Rectal smooth muscle tissue (tissue), 1 donor: ENCODE measurements at regions not wholly inside any gene's neighbourhood (a gene's known extent, or its start where the extent isn't known, plus 50 kb on each side); places are given as distances from the start of the nearest gene placed in this dataset.
"Not testable (repeated sequence)": the region's sequence is repeated elsewhere in the genome, so short reads cannot be mapped to it uniquely, and the experiment has no call there.

ENCODE experiments used
- H3K27ac ChIP-seq: one replicate; pipeline ENCODE4 v1.7.0; 2013; ENCODE audit warnings: low read depth, low read length, inconsistent platforms
- H3K27me3 ChIP-seq: one replicate; pipeline ENCODE4 v1.7.0; 2013; ENCODE audit warnings: low read length; ENCODE audit not compliant: control insufficient read depth, insufficient read depth
- H3K36me3 ChIP-seq: one replicate; pipeline ENCODE4 v1.7.0; 2013; ENCODE audit warnings: low read length; ENCODE audit not compliant: control insufficient read depth, insufficient read depth
- H3K4me1 ChIP-seq: one replicate; pipeline ENCODE4 v1.7.0; 2013; ENCODE audit warnings: low read length; ENCODE audit not compliant: control insufficient read depth, insufficient read depth
- H3K4me3 ChIP-seq: one replicate; pipeline ENCODE4 v1.7.0; 2013; ENCODE audit warnings: low read length
- H3K9ac ChIP-seq: one replicate; pipeline ENCODE4 v1.7.0; 2013; ENCODE audit warnings: low read length

GRCh38 chr15:24427055-24427400 lies 248.5 kb upstream of the NPAP1 start:
- H3K27ac ChIP-seq, H3K4me1 ChIP-seq, H3K4me3 ChIP-seq, H3K36me3 ChIP-seq, H3K27me3 ChIP-seq, H3K9ac ChIP-seq: not testable (repeated sequence)

GRCh38 chr15:24435075-24435820 lies 240.3 kb upstream of the NPAP1 start:
- H3K9ac ChIP-seq, H3K4me3 ChIP-seq, H3K27me3 ChIP-seq, H3K27ac ChIP-seq, H3K36me3 ChIP-seq, H3K4me1 ChIP-seq: not testable (repeated sequence)

GRCh38 chr15:24437270-24437669 lies 238.3 kb upstream of the NPAP1 start:
- H3K27me3 ChIP-seq, H3K36me3 ChIP-seq, H3K4me1 ChIP-seq, H3K9ac ChIP-seq, H3K4me3 ChIP-seq, H3K27ac ChIP-seq: not testable (repeated sequence)

- H3K27ac ChIP-seq, H3K4me1 ChIP-seq, H3K27me3 ChIP-seq, H3K36me3 ChIP-seq, H3K9ac ChIP-seq, H3K4me3 ChIP-seq: not testable (repeated sequence)
Measured at GRCh38 chr15:24437735-24438134, 237.8 kb upstream of the NPAP1 start.

- H3K27ac ChIP-seq, H3K4me1 ChIP-seq, H3K36me3 ChIP-seq, H3K27me3 ChIP-seq, H3K9ac ChIP-seq, H3K4me3 ChIP-seq: not testable (repeated sequence)
Measured at GRCh38 chr15:24477107-24478025, 198.2 kb upstream of the NPAP1 start.

GRCh38 chr15:24485885-24486567 lies 189.5 kb upstream of the NPAP1 start:
- not testable (repeated sequence) for H3K4me3 ChIP-seq, H3K27me3 ChIP-seq, H3K36me3 ChIP-seq, H3K4me1 ChIP-seq, H3K9ac ChIP-seq
- H3K27ac ChIP-seq = peak overlapping the region; percentile 6

GRCh38 chr15:24488164-24488907 lies 187.2 kb upstream of the NPAP1 start:
- H3K9ac ChIP-seq, H3K27me3 ChIP-seq: not testable (repeated sequence)

GRCh38 chr15:24505216-24505615 lies 170.4 kb upstream of the NPAP1 start:
- not testable (repeated sequence) for H3K36me3 ChIP-seq, H3K27me3 ChIP-seq, H3K9ac ChIP-seq, H3K4me3 ChIP-seq, H3K27ac ChIP-seq, H3K4me1 ChIP-seq

More at GRCh38 chr15:24488164-24488907, 187.2 kb upstream of the NPAP1 start:
- not testable (repeated sequence) for H3K4me1 ChIP-seq, H3K4me3 ChIP-seq, H3K27ac ChIP-seq, H3K36me3 ChIP-seq

GRCh38 chr15:24509714-24510113 lies 165.9 kb upstream of the NPAP1 start:
- not testable (repeated sequence) for H3K27me3 ChIP-seq, H3K27ac ChIP-seq, H3K4me3 ChIP-seq, H3K36me3 ChIP-seq, H3K4me1 ChIP-seq, H3K9ac ChIP-seq

- not testable (repeated sequence) for H3K4me1 ChIP-seq, H3K27ac ChIP-seq, H3K36me3 ChIP-seq, H3K9ac ChIP-seq, H3K4me3 ChIP-seq, H3K27me3 ChIP-seq
Measured at GRCh38 chr15:24511598-24511997, 164.0 kb upstream of the NPAP1 start.

GRCh38 chr15:24518772-24519171 lies 156.8 kb upstream of the NPAP1 start:
- not testable (repeated sequence) for H3K4me3 ChIP-seq, H3K9ac ChIP-seq, H3K27ac ChIP-seq, H3K36me3 ChIP-seq, H3K4me1 ChIP-seq, H3K27me3 ChIP-seq

GRCh38 chr15:24531235-24531634 lies 144.3 kb upstream of the NPAP1 start:
- not testable (repeated sequence) for H3K27me3 ChIP-seq, H3K9ac ChIP-seq, H3K4me1 ChIP-seq, H3K27ac ChIP-seq, H3K4me3 ChIP-seq, H3K36me3 ChIP-seq
